RWPE2 (cell line): ENCODE measurements at regions not wholly inside any gene's neighbourhood (a gene's known extent, or its start where the extent isn't known, plus 50 kb on each side); places are given as distances from the start of the nearest gene placed in this dataset.

Experiments used
- ATAC-seq: fragments of 200-7000 bp; cut with Tn5 transposase; 3 replicates; pipeline ENCODE4 v1.9.1; 2021; ENCODE audit warnings: low read depth
- DNase-seq: peaks from one replicate; pipeline ENCODE4 v3.0.0-alpha.2; 2020; ENCODE audit warnings: low spot score
- H3K27ac ChIP-seq: fragments of 450-650 bp; 2 replicates; pipeline ENCODE4 v1.5.1; 2017; ENCODE audit warnings: mild to moderate bottlenecking; ENCODE audit not compliant: poor library complexity, severe bottlenecking
- H3K27me3 ChIP-seq: fragments of 250-450 bp; sonication (Bioruptor Pico); 2 replicates; pipeline ENCODE4 v1.5.1; 2021; ENCODE audit warnings: mild to moderate bottlenecking, moderate library complexity; ENCODE audit not compliant: insufficient read depth, poor library complexity, severe bottlenecking
- H3K36me3 ChIP-seq: fragments of 250-450 bp; sonication (Bioruptor Pico); 2 replicates; pipeline ENCODE4 v1.5.1; 2020; ENCODE audit warnings: low read depth, mild to moderate bottlenecking, moderate library complexity
- H3K4me1 ChIP-seq: fragments of 250-450 bp; sonication (Bioruptor Pico); 2 replicates; pipeline ENCODE4 v1.5.1; 2021; ENCODE audit warnings: mild to moderate bottlenecking, moderate library complexity; ENCODE audit not compliant: insufficient read depth, poor library complexity, severe bottlenecking
- H3K4me3 ChIP-seq: fragments of 250-450 bp; sonication (Bioruptor Pico); 2 replicates; pipeline ENCODE4 v1.5.1; 2021; ENCODE audit warnings: mild to moderate bottlenecking, moderate library complexity; ENCODE audit not compliant: severe bottlenecking
- H3K9me3 ChIP-seq: fragments of 250-450 bp; sonication (Bioruptor Pico); 2 replicates; pipeline ENCODE4 v1.5.1; 2021; ENCODE audit warnings: mild to moderate bottlenecking, moderate library complexity; ENCODE audit not compliant: severe bottlenecking
- CTCF ChIP-seq: fragments of 450-650 bp; IDR thresholded peaks from one replicate; pipeline ENCODE4 v1.5.1; 2017; ENCODE audit warnings: mild to moderate bottlenecking, moderate library complexity; ENCODE audit not compliant: poor library complexity, severe bottlenecking

DNA sequence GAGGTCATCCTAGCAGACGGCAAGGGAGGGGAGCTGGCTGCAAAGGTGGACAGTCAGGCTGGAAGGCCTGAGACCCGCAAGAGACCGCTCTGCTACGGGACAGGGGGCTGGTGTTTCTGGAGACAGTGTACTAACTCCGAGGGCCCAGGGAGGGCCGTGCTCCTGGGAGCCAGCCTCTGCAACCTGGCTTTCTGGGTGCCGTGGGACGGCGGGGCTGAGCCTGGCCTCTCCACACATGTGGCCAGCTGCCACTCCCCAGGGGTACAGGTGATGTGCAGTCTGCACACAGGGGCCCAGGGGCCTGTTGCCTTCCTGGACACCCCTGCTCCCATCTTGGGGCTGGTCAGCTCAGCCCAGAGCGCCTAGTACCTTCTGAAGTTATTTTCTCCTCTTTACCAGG lies 92.2 kb downstream of the MRPL36 start:
- DNase-seq = no peak
- H3K4me3 ChIP-seq = no peak overlapping the region
- H3K9me3 ChIP-seq = no peaks in the 10 kb centered on the region
- ATAC-seq = no peak
- TF ChIP-seq CTCF = no peak
- no peaks in the 10 kb centered on the region for H3K36me3 ChIP-seq
- no peaks in the 10 kb centered on the region for H3K4me1 ChIP-seq
- no peak overlapping the region for H3K27ac ChIP-seq
- H3K27me3 ChIP-seq = no peaks in the 10 kb centered on the region

DNA sequence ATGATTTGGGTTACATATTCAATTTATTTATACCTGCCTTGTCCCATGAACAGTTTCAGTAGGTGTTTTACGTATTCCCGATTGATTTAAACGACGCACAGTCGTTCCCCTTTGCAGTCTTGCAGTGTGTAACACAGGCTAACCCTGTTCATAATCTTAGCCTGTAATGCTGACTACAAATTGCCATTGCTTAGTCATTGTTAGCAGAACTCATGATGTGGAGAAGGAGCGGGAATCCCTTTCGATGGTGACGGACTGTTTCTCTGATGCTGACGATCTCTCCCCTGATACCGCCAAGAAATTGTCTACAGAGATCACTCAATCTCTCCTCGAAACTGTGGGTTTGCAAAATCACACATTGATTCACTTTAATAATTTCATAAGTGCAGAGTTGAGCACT lies 93.2 kb downstream of the MRPL36 start:
- H3K9me3 ChIP-seq = no peaks in the 10 kb centered on the region
- H3K27me3 ChIP-seq = no peaks in the 10 kb centered on the region
- no peaks in the 10 kb centered on the region for H3K36me3 ChIP-seq
- no peak for ATAC-seq
- no peak overlapping the region for H3K27ac ChIP-seq
- DNase-seq = no peak
- no peaks in the 10 kb centered on the region for H3K4me1 ChIP-seq
- no peak for TF ChIP-seq CTCF
- no peak overlapping the region for H3K4me3 ChIP-seq

- no peaks in the 10 kb centered on the region for H3K36me3 ChIP-seq
Observed at GRCh38 chr5:1706021-1706420, 93.6 kb downstream of the MRPL36 start.

GRCh38 chr5:1704676-1705075 lies 95.0 kb downstream of the MRPL36 start:
- Histone ChIP-seq H3K27me3 (no peaks in the 10 kb centered on the region), H3K4me3 (no peak overlapping the region), H3K36me3 (no peaks in the 10 kb centered on the region), H3K9me3 (no peaks in the 10 kb centered on the region), H3K27ac (no peak overlapping the region), H3K4me1 (no peaks in the 10 kb centered on the region)
- ATAC-seq (no peak), DNase-seq (no peak)
- no peak for TF ChIP-seq CTCF

More at GRCh38 chr5:1706021-1706420, 93.6 kb downstream of the MRPL36 start:
- no peaks in the 10 kb centered on the region for H3K4me1 ChIP-seq
- no peaks in the 10 kb centered on the region for H3K9me3 ChIP-seq
- no peak overlapping the region for H3K4me3 ChIP-seq
- no peak for TF ChIP-seq CTCF
- DNase-seq = no peak
- no peak for ATAC-seq
- no peaks in the 10 kb centered on the region for H3K27me3 ChIP-seq
- H3K27ac ChIP-seq = no peak overlapping the region

- no peaks in the 10 kb centered on the region for H3K27me3 ChIP-seq
- H3K4me3 ChIP-seq = no peak overlapping the region
- no peaks in the 10 kb centered on the region for H3K9me3 ChIP-seq
- H3K27ac ChIP-seq = no peak overlapping the region
- no peaks in the 10 kb centered on the region for H3K36me3 ChIP-seq
- no peak for TF ChIP-seq CTCF
- H3K4me1 ChIP-seq = no peaks in the 10 kb centered on the region
- no peak for ATAC-seq
- no peak for DNase-seq
Observed at GRCh38 chr5:1704266-1704665, 95.4 kb downstream of the MRPL36 start.
